Breast epithelium (tissue), 3 donors: ENCODE measurements at regions not wholly inside any gene's neighbourhood (a gene's known extent, or its start where the extent isn't known, plus 50 kb on each side); places are given as distances from the start of the nearest gene placed in this dataset.

Experiments used
- CTCF ChIP-seq, 3 donors: fragments of 450-650 bp; IDR thresholded peaks; one replicate each; pipeline ENCODE4 v1.5.1; 2016 to 2017; ENCODE audit warnings: antibody characterized with exemption in 3 of 3, mild to moderate bottlenecking in 3 of 3, moderate library complexity in 3 of 3
- POLR2A ChIP-seq: fragments of 450-650 bp; IDR thresholded peaks from one replicate; pipeline ENCODE4 v1.6.1; 2016; ENCODE audit warnings: antibody characterized with exemption, mild to moderate bottlenecking, moderate library complexity

DNA sequence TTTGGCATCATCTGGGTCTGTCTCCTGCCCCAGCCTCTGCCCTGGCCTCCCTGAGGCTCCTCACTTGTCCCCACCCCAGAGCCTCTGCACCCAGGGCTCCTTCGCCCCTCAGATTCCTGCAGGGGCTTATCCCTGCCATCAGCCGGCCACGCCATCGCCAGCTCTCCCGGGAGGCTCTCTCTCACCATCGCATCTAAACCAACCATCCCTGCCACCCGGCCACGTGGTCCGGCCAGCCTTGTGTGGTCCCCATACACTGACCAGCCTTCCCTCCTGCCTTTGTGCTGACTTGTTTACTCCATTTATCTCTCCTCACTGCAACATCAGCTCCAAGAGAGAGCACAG is 134.3 kb upstream of the IQSEC1 start:
- TF ChIP-seq CTCF (IDR thresholded peaks at IDR 0.05) (no peak), POLR2A (no peak)
